CD4-positive, alpha-beta T cell treated with Interleukin-21 for 1 hour (primary cell): ENCODE measurements at regions not wholly inside any gene's neighbourhood (a gene's known extent, or its start where the extent isn't known, plus 50 kb on each side); places are given as distances from the start of the nearest gene placed in this dataset.

Experiments
- DNase-seq: peaks from one replicate; pipeline ENCODE4 v3.0.0-alpha.2; 2020

DNA sequence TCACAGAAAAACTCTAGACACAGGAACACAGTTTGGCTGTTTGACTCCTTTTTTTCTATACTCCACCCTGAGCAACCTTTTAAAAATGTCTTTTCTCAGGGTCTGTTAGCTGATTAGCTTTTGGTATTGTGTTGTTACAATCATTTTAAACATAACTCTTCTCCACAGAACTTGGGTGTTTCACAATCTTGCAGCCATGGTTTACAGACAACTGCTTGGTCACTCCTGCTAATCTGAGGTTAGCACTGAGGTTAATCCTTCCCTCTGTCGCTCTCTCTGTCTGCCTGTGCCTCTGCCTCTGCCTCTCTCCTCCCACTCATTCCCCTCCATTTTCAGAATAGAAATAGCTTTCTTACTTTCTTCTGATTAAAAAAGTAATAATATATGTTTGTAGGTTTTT is 62.4 kb upstream of the ZBED5 start:
- DNase-seq: no peak

DNA sequence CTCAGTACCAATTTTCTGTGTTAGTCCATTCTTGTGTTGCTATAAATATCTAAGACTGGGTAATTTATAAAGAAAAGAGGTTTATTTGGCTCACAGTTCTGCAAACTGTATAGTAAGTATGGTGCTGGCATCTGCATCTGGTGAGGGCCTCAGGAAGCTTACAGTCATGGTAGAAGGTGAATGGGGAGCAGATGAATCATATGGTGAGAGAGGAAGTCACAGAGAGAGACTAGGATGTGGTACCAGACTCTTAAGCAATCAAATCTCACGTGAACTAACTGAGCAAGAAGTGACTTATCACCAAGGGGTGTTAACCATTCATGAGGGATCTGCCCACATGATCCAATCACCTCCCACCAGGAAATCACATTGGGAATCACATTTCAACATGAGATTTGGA is 60.8 kb upstream of the ZBED5 start:
- no peak for DNase-seq

DNA sequence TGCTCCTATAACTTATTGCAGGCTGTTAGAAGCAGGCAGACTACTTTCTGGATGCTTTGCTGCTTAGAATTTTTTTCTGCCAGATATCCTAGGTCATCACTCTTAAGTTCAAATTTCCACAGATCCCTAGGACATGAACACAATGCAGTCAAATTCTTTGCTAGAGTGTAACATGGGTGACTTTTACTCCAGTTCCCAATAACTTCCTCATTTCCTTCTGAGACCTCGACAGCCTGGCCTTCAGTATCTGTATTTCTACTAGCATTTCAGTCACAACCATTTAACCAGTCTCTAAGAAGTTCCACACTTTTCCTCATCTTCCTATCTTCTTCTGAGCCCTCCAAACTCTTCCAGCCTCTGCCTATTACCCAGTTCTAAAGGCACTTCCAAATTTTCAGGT is 60.4 kb upstream of the ZBED5 start:
- no peak for DNase-seq

DNA sequence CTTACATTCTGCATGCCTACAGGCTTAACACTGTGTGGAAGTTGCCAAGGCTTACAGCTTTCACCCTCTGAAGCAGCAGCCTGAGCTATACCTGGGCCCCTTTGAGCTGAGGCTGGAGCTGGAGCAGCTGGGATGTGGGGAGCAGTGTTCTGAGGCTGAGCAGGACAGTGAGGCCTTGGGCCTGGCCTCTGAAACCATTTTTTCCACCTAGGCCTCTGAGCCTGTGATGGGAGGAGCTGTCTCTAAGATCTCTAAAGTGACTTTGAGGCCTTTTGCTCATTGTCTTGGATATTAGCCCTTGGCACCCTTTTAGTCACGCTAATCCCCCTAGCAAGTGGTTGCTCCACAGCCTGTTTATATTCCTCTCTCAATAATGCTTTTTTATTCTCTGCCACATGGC is 59.9 kb upstream of the ZBED5 start:
- no peak for DNase-seq

DNA sequence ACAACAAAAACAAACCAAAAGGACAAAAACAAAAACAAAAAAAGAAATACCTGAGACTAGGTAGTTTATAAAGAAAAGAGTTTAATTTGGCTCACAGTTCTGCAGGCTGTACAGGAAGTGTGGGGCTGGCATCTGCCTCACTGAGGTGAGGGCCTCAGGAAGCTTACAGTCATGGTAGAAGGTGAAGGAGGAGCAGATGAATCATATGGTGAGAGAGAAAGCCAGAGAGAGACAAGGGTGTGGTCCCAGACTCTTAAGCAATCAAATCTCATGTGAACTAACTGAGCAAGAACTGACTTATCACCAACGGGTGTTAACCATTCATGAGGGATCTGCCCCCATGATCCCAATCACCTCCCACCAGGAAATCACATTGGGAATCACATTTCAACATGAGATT is 58.8 kb upstream of the ZBED5 start:
- DNase-seq: no peak

DNA sequence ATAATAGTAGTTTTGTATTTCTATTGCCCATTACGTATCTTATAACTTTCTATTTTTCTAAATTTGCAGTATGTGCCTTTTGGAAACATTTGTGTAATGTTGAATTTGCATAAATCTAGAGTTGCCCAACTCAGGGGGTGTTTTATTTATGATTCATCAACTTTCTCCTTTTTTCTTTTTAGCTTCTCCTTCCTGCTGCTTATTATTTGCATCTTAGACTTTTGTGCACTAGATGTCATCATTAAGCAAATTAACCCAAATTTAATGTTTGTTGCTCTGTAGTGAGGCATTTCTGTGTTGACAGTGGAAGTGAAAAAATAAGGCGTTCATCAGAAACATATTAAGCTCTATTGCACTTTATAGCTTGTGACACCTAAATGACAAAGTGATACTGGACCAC is 56.2 kb upstream of the ZBED5 start:
- no peak for DNase-seq

DNA sequence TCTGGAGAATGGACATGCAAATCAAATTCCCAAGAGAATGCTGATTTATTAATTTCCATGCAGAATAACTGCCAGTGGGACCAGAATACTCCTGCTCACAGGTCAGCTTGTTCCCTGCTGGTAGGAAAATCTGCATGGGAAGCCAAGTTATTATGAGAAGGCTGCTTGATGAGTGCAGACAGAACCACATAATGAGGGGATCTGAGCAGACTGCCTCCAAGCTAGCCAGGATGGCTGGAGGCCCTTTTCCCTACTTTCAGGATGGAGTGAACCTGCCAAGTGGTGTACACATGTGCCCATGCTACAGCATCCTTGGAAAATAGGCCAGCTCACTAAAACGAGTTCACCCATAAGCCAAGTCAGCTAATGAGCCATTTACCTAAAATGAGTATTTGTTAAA is 55.2 kb upstream of the ZBED5 start:
- no peak for DNase-seq

DNA sequence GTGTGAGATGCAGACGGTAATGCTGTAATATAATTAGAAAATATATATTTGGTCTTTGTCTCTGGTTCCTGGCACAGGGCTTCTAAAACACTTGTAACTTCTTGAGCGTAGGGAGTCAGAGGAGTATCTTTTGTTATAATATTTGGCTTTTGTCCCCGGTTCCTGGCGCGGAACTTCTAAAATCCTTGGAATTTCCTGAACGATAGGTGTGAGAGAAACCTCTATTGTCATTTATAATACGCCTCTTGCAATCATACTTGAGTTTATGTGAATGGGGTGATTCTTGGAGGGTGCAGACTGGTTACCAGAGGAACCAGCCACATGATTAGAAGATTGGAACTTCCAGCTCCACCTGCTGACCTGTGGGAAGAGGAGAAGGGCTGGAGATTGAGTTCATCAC is 54.1 kb upstream of the ZBED5 start:
- no peak for DNase-seq

DNA sequence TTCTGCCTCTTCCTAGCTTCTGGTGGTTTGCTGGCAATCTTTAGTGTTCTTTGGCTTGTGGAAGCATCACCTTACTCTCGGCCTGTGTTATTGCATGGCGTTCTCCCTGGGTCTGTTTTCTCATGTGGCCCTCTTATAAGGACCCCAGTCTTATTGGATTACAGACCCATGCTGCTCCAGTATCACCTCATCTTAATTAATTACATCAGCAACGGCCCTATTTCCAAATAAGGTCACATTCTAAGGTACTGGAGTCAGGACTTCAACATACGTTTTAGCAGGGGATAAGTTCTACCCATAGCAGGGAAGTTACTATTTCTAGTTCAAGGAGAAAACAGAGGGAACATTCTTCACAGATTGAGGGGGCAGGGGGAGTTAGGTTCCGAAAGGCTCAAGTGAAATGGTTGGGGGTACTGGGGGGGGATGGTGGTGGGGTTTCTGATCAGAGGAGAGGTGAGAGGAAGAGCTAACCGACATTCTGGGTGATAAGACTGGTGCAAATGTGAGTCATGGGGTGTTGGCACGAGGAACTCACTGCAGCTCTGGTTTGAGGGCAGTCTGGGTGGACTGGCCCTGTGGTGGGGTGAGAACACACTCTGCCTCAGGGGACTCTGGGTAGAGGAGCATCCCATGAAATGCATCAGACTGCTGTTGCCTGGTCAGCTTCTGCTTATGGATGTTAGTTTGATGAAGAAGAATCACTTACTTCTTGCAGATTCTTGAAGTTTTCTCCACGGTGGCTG is 51.5 kb upstream of the ZBED5 start:
- DNase-seq: no peak

DNA sequence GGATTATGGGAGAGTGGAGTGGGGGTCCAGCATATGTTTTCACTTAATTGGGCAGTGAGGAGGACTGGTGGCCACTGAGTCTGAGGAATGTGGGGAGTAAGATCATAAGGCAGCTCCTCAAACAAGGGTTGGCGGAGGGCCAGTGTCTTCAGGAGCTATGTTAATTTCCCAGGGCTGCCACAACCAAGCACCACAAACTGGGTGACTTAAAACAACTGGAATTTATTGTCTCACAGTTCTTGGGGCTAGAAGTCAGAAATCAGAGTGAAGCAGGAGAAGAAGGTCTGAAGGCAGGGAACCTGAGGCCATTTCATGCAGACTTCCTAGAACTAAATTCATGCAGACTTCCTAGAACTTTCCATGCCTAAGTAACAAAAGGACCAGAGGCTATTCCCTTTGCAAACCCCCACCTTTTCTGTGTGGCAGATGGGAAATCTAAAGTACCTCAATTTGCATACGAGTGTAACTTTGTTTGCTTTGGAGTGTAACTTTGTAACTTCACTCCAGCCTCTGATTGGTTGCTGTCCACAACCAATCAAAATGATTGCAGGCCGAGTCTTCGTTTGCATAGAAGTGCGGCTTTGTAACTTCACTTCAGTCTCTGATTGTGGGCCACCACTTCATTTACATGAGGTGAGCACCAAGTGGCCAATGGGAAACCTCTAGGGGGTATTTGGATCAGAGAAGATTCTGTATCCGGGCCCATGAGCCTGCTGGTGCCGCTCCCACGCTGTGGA is 50.5 kb upstream of the ZBED5 start:
- no peak for DNase-seq
